ENCODE measurements at regions not wholly inside any gene's neighbourhood (a gene's known extent, or its start where the extent isn't known, plus 50 kb on each side); places are given as distances from the start of the nearest gene placed in this dataset.

GRCh38 chr1:4395676-4396075 is 258.7 kb upstream of the AJAP1 start:
- DNase-seq, result no peak

- no peak for DNase-seq
Measured at GRCh38 chr1:4396551-4396950, 257.9 kb upstream of the AJAP1 start.

- DNase-seq, result no peak
Measured at GRCh38 chr1:4397196-4397595, 257.2 kb upstream of the AJAP1 start.

GRCh38 chr1:4402032-4402431 is 252.4 kb upstream of the AJAP1 start:
- no peak for DNase-seq

GRCh38 chr1:4404854-4405590 is 249.4 kb upstream of the AJAP1 start:
- DNase-seq, result no peak

GRCh38 chr1:4407851-4408250 is 246.6 kb upstream of the AJAP1 start:
- no peak for DNase-seq

GRCh38 chr1:4408380-4408779 is 246.0 kb upstream of the AJAP1 start:
- no peak for DNase-seq

GRCh38 chr1:4411862-4412261 is 242.5 kb upstream of the AJAP1 start:
- DNase-seq, result no peak

- DNase-seq, result no peak
Measured at GRCh38 chr1:4415476-4415875, 238.9 kb upstream of the AJAP1 start.

- no peak for DNase-seq
Measured at GRCh38 chr1:4416189-4416588, 238.2 kb upstream of the AJAP1 start.

GRCh38 chr1:4418021-4418420 is 236.4 kb upstream of the AJAP1 start:
- no peak for DNase-seq

- no peak for DNase-seq
Measured at GRCh38 chr1:4421986-4422385, 232.4 kb upstream of the AJAP1 start.

GRCh38 chr1:4422504-4423289 is 231.7 kb upstream of the AJAP1 start:
- DNase-seq, result no peak

- DNase-seq, result no peak
Measured at GRCh38 chr1:4424254-4424653, 230.2 kb upstream of the AJAP1 start.

GRCh38 chr1:4424766-4425165 is 229.6 kb upstream of the AJAP1 start:
- DNase-seq, result no peak

GRCh38 chr1:4425892-4426291 is 228.5 kb upstream of the AJAP1 start:
- no peak for DNase-seq

GRCh38 chr1:4428711-4429110 is 225.7 kb upstream of the AJAP1 start:
- DNase-seq, result no peak

GRCh38 chr1:4430406-4431365 is 223.7 kb upstream of the AJAP1 start:
- DNase-seq, result no peak

GRCh38 chr1:4431491-4431890 is 222.9 kb upstream of the AJAP1 start:
- no peak for DNase-seq

- DNase-seq, result no peak
Measured at GRCh38 chr1:4433075-4433474, 221.3 kb upstream of the AJAP1 start.

- no peak for DNase-seq
Measured at GRCh38 chr1:4444086-4444485, 210.3 kb upstream of the AJAP1 start.

GRCh38 chr1:4447778-4448420 is 206.5 kb upstream of the AJAP1 start:
- no peak for DNase-seq

GRCh38 chr1:4449972-4450371 is 204.4 kb upstream of the AJAP1 start:
- DNase-seq, result no peak

Measured in hindlimb muscle (tissue), 1 donor.